GM18858 (cell line): ENCODE measurements at regions not wholly inside any gene's neighbourhood (a gene's known extent, or its start where the extent isn't known, plus 50 kb on each side); places are given as distances from the start of the nearest gene placed in this dataset.

Experiments
- ATAC-seq: cut with Tn5 transposase; IDR thresholded peaks from one replicate; pipeline ENCODE4 v1.9.1; 2021; ENCODE audit not compliant: unreplicated experiment

GRCh38 chr16:87075319-87075860, 241.8 kb downstream of the C16orf95 start:
- no peak for ATAC-seq

- ATAC-seq, result no peak
These were observed 240.8 kb downstream of the C16orf95 start for GRCh38 chr16:87076331-87076949.

- ATAC-seq, result no peak
These were observed 240.0 kb downstream of the C16orf95 start for GRCh38 chr16:87076950-87077749.

GRCh38 chr16:87077750-87078127, 239.5 kb downstream of the C16orf95 start:
- ATAC-seq, result no peak

GRCh38 chr16:87080571-87081167, 236.5 kb downstream of the C16orf95 start:
- no peak for ATAC-seq

GRCh38 chr16:87085441-87085840, 231.8 kb downstream of the C16orf95 start:
- no peak for ATAC-seq

GRCh38 chr16:87086156-87086555, 231.0 kb downstream of the C16orf95 start:
- no peak for ATAC-seq

- ATAC-seq, result no peak
These were observed 230.6 kb downstream of the C16orf95 start for GRCh38 chr16:87086575-87086974.

- no peak for ATAC-seq
These were observed 224.2 kb downstream of the C16orf95 start for GRCh38 chr16:87092958-87093357.

GRCh38 chr16:87093804-87094555, 223.2 kb downstream of the C16orf95 start:
- ATAC-seq, result no peak

GRCh38 chr16:87094556-87094865, 222.7 kb downstream of the C16orf95 start:
- ATAC-seq, result no peak

- no peak for ATAC-seq
These were observed 221.9 kb downstream of the C16orf95 start for GRCh38 chr16:87095271-87095670.

GRCh38 chr16:87096746-87097333, 220.4 kb downstream of the C16orf95 start:
- ATAC-seq, result no peak

- no peak for ATAC-seq
These were observed 218.8 kb downstream of the C16orf95 start for GRCh38 chr16:87098361-87098760.

- ATAC-seq, result no peak
These were observed 218.0 kb downstream of the C16orf95 start for GRCh38 chr16:87098976-87099720.

- ATAC-seq, result no peak
These were observed 216.7 kb downstream of the C16orf95 start for GRCh38 chr16:87100306-87101058.

- ATAC-seq, result no peak
These were observed 215.3 kb downstream of the C16orf95 start for GRCh38 chr16:87101903-87102302.

- ATAC-seq, result no peak
These were observed 210.0 kb downstream of the C16orf95 start for GRCh38 chr16:87107201-87107600.

GRCh38 chr16:87108278-87108677, 208.9 kb downstream of the C16orf95 start:
- no peak for ATAC-seq

GRCh38 chr16:87108941-87109340, 208.3 kb downstream of the C16orf95 start:
- ATAC-seq, result no peak
